NCI-H345 treated with DMSO at 0.1 percent for 48 hours (cell line): ENCODE measurements at regions not wholly inside any gene's neighbourhood (a gene's known extent, or its start where the extent isn't known, plus 50 kb on each side); places are given as distances from the start of the nearest gene placed in this dataset.

ENCODE experiments used
- DNase-seq: peaks from one replicate; lab custom pipeline; 2025; ENCODE audit not compliant: unreplicated experiment; lab: John Stamatoyannopoulos, UW

DNA sequence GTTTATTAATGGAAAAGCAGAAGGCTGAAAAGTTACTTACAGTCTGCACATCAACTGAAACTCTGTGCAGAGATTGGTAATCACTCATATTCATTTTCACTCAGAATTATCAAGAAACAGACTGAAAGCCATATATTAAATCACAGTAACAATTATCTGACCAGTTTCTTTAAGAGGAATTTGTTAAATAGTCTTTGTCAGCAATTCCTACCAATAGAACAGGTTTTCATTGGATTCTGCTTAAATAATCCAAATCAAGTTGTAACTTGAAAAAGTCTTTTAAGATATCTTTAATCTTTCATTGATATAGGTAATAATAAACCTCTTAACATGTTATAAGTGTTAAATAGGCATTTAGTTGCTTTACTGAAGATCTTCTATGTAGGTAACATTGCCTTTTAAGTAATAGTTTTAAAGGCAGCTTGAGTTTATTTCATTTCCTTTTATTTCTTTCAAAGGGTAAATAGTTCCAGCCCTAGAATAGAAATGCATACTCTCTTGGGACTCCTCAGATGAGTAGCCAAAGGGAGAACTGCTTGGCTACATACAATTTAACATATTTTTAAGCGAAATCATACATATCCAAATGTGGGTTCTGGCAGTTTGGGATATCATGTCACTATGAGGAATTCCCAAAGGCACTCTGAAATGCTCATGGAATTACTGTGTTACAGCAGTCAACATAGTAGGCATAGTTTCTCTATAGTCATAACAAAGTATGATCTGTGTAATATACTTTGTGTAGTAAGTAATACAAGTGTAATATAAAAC lies 326.0 kb upstream of the SPRY2 start:
- DNase-seq: no peak

DNA sequence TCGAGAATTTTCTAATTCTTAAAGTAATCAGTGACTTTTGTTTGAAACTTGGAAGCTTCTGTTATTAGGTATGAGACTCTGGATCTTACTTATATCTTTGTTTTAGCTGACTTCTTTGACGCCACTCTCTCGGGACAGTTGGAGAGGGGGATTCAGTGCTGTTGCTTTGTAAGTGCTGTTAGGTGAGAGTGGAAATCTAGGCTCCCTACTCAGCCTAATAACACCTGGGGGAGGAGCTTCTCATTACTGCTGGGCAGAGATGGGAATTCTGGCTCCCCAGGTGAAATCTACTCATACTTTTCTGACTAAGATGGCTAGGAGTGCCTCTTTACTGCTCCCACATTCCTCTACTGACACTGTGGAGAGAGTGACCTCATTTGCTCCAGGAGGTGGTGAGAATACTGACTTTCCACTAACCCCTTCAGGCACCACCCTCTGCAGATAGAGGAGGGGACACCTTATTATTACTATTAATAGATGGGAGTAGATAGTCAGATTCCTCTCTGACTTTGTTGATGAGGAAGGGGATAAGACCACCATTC lies 324.9 kb upstream of the SPRY2 start:
- DNase-seq: no peak

DNA sequence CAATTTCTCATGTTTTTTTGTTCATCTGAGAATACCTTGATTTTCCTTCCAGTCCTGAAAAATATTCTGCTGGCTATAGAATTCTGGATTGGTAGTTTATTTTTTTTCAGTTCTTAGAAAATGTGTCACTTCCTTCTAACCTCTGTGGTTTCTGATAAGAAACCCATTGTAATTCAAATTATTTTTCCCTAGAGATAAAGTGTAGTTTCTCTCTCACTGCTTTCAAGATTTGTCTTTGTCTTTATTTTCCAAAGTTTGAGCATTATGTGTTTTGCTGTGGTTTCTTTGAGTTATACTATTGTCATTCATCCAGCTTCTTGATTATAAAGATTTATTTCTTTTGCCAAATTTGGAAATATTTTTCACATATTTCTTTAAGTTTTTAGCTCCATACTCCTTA lies 324.0 kb upstream of the SPRY2 start:
- no peak for DNase-seq

DNA sequence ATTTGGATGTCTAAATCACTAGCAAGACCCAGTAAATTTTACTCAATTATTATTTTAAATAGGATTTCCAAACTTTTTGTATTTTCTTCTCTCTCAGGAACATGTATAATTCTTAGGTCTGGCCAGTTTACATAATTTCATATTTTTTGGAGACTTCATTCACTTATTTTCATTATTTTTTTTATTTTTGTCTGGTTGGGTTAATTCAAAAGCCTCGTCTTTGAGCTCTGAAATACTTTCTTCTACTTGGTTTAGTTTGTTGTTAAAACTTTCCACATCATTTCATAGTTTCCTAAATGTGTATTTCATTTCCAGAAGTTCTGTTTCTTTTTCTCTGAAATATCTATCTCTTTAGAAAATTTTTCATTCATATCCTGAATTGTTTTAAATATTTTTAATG lies 322.9 kb upstream of the SPRY2 start:
- no peak for DNase-seq

DNA sequence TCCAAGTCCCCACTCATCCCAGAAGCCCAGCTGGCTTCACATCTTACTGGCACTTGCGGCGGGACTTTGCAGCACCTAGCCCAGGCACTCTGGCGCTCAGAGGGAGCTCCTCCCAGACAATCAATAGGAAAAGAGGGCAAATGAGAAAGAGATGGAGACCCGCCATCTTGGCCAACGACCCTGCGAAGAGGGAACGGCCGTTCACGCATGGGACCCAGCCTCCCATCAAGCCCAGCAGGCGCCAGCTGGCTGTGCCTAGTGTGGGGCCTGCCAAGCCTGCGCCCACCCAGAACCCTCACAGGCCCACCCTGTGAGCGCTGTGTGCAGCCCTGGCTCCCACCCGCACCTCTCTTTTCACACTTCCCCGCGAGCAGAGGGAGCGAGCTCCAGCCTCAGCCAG lies 317.8 kb upstream of the SPRY2 start:
- DNase-seq: no peak

DNA sequence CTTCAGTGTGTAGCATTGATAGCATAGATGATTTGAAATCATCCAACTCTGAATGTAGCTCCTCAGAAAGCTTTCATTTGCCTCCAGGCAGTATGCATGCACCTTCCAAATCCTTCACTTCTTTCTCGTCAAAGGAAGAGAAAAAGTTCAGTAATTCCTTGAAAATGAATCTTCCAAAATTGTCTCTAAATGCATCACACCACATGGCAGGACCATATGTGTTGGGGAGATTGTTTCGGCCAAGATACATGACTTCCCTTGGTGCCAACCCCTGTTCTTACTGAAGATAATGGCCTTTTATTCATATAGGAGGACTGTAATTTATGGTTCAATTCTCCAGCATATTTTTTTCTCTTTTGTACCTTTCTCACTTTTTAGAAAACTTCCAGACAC lies 315.6 kb upstream of the SPRY2 start:
- no peak for DNase-seq

DNA sequence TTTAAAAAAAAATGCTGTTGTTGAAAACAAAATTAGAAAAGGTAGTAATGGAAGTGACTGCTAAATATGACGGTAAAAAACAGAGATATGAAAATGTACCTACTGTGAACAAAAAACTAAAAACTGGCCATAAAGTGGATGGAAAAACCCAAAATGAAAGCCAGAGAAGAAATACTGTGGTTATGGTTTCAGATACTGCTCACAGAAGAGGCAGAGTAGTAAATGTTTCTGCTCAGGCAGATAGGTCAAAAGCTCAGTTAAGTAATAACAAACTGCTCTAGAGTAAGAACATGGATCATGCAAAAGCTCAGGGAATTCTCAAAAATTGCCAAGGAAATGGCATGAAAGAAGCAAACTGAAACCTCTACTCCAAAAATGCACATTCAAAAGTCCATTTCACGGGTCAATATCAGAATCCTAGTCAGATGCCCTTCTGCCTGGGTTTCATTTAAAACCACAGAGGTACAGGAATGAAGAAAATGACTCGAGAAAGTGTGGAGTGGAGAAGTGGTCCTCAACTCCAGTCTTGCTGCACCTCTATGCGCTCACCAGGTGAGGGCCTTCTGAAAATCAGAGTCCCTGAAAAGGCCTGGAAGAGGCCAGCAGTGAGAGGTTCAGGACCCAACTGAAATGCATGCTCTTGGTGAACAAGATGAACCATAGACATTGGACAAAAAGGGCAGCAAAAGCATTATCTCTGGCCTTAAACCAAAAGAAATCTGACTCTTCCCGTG lies 315.0 kb upstream of the SPRY2 start:
- DNase-seq: no peak

DNA sequence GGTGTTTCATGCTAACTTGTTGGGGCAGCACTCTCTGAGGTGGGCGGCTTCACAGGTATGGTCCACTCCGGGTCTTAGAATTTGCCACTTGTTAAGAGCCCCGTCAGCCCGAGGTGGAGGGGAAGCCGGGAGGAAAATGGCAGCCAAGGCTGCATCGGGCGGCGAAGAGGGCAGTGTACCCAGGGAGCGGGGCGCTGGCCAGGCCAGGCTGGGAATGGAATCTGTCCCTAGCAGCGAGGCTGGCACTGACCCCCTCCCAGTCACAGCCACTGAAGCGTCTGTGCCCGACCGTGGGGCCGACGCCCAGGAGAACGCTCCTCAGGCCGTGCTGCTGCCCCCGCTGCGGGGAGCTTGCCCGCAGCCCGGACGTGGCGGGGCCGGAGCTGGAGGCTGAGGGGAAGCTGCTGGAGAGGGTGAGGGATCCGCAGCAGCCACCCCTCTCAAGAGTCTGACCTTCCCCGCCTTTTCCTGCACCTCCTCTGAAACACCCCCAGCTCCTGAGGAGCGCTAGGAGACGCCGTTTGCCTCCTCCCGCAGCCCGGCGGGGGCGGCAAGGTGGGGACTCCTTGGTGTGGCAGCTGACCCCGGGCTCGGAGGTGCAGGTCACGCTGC lies 313.8 kb upstream of the SPRY2 start:
- no peak for DNase-seq

DNA sequence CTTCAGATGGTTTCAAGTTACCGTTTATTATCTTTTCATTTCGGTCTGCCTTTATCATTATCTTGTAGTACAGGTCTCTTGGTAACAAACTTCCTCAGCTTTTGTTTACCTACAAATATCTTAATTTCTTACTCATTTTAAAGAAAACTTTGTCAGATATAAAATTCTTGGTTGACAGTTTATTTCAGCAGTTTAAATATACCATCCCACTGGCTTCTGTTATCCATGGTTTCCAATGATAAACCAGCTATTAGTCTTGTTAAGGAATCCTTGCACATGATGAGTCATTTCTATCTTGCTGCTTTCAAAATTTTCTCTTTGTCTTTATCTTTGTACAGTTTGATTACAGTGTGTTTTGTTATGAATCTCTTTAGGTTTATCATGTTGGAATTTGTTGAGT lies 308.3 kb upstream of the SPRY2 start:
- no peak for DNase-seq

DNA sequence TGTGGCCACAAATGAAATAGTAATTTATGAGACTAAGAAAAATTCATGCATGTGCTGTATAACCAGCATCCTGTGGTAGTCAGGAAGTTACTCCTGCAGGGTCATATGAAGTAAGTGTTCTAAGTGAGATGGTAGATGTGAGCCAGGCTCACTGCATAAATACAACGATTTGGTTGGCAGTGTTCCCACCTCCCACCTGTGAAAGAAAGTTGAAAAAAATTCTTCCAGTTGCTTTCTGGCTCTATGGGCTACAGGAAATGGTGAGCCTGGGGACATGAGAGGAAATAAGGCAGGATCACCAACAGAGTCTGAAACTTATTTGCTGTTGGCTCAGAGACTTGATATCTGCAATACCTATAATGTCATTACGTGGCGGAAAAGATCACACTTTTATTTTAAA lies 301.7 kb upstream of the SPRY2 start:
- no peak for DNase-seq

DNA sequence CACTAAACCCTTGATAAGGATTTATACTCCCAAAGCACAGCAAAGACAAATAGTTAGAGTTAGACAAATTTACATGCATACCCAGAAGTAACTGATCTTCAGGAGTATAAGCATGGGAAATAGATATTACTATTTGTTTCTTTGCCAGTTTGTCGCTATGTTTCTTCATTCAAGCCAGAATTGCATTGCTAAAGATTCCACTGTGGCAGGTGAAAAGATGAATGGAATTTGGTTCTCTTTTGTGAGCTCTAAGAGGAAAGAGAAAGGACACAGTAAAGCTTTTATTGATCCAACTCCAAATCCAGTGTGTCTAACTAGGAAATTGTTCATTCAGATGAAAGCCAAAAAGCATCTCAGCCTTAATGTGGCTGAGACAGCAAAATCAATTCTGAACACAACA lies 292.3 kb upstream of the SPRY2 start:
- DNase-seq: no peak

DNA sequence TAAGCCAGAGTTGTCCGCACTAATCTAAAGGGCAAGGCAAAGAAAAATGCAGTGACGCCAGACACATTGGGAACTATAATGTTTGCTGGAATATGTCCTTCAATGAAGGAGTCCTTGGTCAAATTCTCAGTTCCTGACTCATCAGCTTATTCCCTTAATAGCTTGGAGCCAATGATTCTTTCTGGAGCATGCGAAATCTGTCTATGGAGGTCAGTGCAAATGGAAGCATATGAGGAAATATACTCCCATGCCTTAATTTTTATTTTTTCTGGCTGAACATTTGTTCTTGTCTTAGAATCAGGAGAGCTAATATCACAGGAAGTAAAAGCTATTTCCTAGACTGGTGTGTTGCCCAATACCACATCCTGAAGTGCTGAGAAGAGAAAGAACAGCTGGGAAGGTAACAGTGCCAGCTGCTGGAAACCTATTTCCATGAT lies 289.8 kb upstream of the SPRY2 start:
- no peak for DNase-seq

DNA sequence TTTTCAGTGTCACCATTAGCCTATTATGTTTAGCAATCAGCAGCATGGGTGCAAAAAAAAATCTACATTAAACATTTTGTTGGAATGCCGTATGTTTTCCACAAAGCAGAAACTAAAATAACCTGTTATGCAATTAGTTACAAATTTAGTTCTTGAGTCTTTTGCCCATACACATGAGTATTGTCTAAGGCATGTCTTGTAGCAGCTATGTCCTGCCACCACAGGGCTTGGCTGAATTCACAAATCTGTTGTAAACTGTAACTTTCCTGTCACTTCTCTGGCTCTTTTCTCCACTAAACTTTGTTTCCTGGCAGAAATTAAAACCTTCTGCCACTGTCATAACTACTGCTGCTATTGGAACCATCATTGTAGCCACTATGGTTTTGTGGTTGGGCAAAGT lies 277.9 kb upstream of the SPRY2 start:
- no peak for DNase-seq

DNA sequence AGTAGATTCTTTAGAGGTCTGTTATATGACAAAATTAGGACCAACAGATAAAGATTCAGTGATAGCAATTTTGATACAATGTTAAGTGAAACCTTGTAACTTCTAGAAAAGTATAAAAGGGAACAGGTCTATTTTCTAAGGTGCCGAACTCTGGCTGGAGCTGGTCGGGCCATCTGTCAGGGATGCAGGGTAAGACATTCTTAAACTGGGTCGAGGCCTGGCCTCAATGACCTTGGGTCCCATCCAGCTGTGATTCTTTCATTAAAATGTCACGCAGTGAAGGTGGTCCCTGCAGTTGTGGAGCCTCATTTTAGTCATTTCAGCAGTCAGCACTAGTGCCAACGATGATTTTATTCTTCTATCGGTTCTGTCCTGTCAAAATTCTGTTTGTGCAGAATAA lies 271.9 kb upstream of the SPRY2 start:
- no peak for DNase-seq

DNA sequence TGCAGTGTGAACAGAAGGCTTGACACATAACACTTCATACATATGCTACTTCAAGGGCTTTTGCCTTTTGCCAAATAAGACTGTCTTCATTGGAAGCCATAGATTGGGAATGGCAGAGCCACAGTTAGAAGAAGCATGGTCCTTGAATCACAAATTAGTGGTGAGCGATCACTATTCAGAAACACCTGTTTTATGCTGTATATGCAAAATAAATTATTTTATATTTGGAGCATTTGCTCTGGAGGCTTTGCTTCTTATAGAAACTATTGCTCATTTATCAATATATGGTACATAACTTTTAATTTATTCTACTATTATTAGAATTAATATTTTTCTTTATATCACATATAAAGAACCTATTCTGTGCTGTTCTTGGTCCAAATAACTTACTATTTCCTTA lies 270.4 kb upstream of the SPRY2 start:
- DNase-seq: no peak

DNA sequence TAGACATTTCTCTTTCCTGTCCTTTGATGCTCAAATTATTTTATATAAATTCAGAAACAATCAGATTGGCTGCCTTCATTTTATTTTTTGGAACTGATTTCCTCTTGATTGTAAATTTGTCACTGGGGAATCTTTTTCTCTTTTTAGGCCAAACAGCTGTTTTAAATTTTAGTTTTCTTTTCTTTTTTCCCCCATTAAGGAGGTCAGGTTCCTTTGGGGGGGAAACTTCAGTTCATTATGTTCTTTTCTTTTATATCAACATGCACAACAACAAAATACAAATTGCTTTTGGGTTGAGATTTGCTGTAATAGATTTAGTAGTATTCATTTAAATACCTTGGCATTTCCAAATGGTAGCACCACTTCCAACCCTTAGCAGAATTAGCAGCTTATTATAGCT lies 264.8 kb upstream of the SPRY2 start:
- DNase-seq: no peak

DNA sequence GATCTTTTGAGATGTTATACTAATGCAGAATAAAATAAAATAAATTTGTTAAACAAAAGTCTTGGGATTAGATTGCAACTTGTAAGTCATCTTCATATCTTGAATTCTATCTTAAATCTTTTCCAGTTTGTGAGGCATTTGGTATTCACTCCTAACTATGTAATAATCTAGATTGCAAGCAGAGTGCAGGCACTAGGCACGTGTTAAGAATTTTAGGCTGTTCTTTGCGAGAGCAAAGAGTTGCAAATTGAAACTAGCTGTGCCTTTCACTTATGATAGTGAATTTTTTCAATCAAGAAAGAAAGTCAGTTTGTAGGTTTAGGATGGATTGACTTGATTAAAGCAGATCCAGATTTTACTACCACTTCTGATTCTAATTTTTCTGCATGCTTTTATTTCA lies 264.1 kb upstream of the SPRY2 start:
- DNase-seq: no peak

DNA sequence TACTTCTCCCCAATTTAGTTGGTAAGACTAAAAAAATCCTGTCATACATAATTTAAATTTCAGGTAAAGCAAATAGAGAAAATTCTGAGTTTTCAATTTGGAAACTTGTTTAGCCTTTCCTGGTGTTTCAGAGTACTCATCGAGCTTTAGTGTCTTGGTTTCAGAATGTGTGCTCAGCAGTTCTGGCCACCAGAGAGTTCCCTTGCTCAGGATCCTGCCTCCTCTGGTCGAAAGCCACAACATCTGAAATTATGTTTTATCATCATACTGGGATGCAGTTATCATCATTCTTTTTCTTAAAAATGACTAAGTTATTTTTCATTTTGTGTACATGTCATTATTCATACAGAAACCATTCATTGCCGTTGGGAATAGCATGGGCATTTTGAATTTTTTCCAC lies 263.2 kb upstream of the SPRY2 start:
- DNase-seq: no peak

DNA sequence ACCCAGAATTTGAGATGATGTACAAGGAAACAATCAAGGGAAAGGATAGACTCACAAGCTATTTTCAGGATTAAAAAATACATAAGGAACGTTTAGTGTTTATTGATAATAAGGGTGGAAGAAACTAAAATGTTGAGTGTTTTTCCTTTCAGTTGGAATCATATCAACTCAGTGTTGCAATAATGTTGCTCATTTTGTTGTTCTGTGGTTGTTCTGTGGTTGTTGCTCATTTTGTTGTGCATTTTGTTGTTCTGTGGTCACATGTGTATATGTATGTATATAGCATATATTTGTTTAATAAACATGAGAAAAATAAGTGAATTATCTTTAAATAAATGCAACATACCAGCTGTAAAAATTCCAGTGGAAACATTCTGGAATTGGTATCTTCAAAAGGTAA lies 262.4 kb upstream of the SPRY2 start:
- no peak for DNase-seq

DNA sequence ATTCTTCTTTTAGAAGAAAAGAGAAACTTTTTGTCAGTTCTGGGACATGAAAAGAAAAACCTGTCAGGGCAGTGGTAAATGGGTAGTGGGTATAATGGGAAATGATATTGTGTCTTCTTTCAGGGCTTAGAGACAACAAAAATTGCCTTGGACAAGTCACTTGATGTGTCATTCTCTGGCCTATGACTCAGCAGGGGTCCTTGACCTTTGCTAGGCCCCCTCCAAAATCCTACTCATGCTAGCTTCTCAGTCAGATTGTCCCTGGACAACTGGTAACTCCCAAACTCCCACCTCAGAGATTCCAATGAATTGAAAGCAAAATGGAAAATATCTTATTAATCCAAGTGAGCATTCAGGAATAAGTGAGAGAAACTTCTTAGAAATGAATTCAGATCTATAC lies 258.8 kb upstream of the SPRY2 start:
- DNase-seq: no peak

DNA sequence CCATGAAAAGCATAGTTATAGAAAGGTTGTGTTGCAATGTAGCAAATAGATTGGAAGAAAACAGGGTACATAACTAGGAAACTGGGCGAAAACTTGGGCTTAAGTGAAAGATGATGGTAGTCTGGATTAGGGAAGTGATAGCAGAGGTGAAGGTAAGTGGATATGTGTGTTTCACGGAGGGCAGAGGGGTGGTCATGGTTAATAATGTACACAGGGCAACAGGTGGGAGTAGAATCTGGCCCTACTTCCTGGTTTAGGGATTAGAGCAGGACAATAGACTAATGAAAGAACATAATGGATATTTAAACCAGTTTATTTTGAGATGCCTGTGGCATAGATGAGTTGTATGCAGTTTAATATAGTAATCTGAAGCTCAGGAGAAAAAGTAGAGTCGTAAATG lies 257.3 kb upstream of the SPRY2 start:
- DNase-seq: no peak
